H1 (cell line): ENCODE measurements at regions not wholly inside any gene's neighbourhood (a gene's known extent, or its start where the extent isn't known, plus 50 kb on each side); places are given as distances from the start of the nearest gene placed in this dataset.

Source experiments
- CHD7 ChIP-seq: fragments of 300-600 bp; sonication (generic); IDR thresholded peaks from 2 replicates; pipeline ENCODE4 v1.7.1; 2012; ENCODE audit warnings: low read length, moderate library complexity, mild to moderate bottlenecking, inconsistent platforms; ENCODE audit not compliant: insufficient replicate concordance
- CTCF ChIP-seq, 3 experiments: IDR thresholded peaks; 1 replicate in 2 of 3; 2 replicates in 1 of 3; pipeline versions ENCODE4 v1.5.1 to v1.6.1; 2011; ENCODE audit warnings: low read length in 3 of 3, mild to moderate bottlenecking in 3 of 3, inconsistent platforms in 2 of 3, low read depth in 1 of 3, moderate library complexity in 1 of 3; ENCODE audit not compliant: insufficient read depth in 1 of 3; ENCODE audit errors: control extremely low read depth in 1 of 3
- FOSL1 ChIP-seq: IDR thresholded peaks from 2 replicates; pipeline ENCODE4 v1.6.1; 2011; ENCODE audit warnings: mild to moderate bottlenecking, low read depth, low read length, moderate library complexity; ENCODE audit not compliant: insufficient read depth
- KDM5A ChIP-seq: fragments of 200-600 bp; IDR thresholded peaks from 2 replicates; pipeline ENCODE4 v1.7.1; 2012; ENCODE audit warnings: mild to moderate bottlenecking, low read length, inconsistent platforms, mixed read lengths
- MAFK ChIP-seq: IDR thresholded peaks from 2 replicates; pipeline ENCODE4 v1.6.1; 2012; ENCODE audit warnings: low read depth, mild to moderate bottlenecking, improper control_type of control experiment, low read length
- POLR2A ChIP-seq, 2 experiments: IDR thresholded peaks; 1 replicate in 1 of 2; 2 replicates in 1 of 2; pipeline ENCODE4 v1.6.1; 2011; ENCODE audit warnings: low read depth in 2 of 2, low read length in 2 of 2, mild to moderate bottlenecking in 2 of 2; ENCODE audit errors: control extremely low read depth in 1 of 2
- SIRT6 ChIP-seq: IDR thresholded peaks from one replicate; pipeline ENCODE4 v1.7.1; 2012; ENCODE audit warnings: low read length, inconsistent platforms
- SP1 ChIP-seq: IDR thresholded peaks from 2 replicates; pipeline ENCODE4 v1.6.1; 2011; ENCODE audit warnings: low read depth, low read length
- SUZ12 ChIP-seq: fragments of 200-600 bp; sonication (generic); IDR thresholded peaks from 2 replicates; pipeline ENCODE4 v1.6.1; 2012; ENCODE audit warnings: mild to moderate bottlenecking, inconsistent platforms, low read length, moderate library complexity, mixed read lengths
- TCF12 ChIP-seq: IDR thresholded peaks from 2 replicates; pipeline ENCODE4 v1.6.1; 2011; ENCODE audit warnings: low read depth, mild to moderate bottlenecking, low read length

- TF ChIP-seq CHD7 = no peak
- no peak for TF ChIP-seq SP1
- TF ChIP-seq TCF12 = no peak
- TF ChIP-seq SUZ12 = no peak
- TF ChIP-seq KDM5A = no peak
- TF ChIP-seq SIRT6 = no peak
- no peak for TF ChIP-seq CTCF (IDR thresholded peaks at IDR 0.05; ENCODE audit: control extremely low read depth in 1 of 3, insufficient read depth in 1 of 3, low read depth in 1 of 3, low read length in 3 of 3)
- no peak for TF ChIP-seq POLR2A (IDR thresholded peaks at IDR 0.05; ENCODE audit: control extremely low read depth in 1 of 2, low read depth in 2 of 2, low read length in 2 of 2)
- TF ChIP-seq MAFK = no peak
- no peak for TF ChIP-seq FOSL1
Observed at GRCh38 chr2:38439863-38440262, 62.8 kb upstream of the ATL2 start (continued).
